AG08395 (cell line): ENCODE measurements at regions not wholly inside any gene's neighbourhood (a gene's known extent, or its start where the extent isn't known, plus 50 kb on each side); places are given as distances from the start of the nearest gene placed in this dataset.
A peak's percentile ranks its signal among the peaks of the same experiment; 100 is the strongest.

ENCODE experiments used
- DNase-seq: peaks from one replicate; pipeline ENCODE4 v3.0.0; 2012; ENCODE audit warnings: mixed read lengths, low spot score

- DNase-seq = peak; percentile 92
Measured at GRCh38 chr5:135139381-135140134, 105.5 kb upstream of the PITX1 start.

DNA sequence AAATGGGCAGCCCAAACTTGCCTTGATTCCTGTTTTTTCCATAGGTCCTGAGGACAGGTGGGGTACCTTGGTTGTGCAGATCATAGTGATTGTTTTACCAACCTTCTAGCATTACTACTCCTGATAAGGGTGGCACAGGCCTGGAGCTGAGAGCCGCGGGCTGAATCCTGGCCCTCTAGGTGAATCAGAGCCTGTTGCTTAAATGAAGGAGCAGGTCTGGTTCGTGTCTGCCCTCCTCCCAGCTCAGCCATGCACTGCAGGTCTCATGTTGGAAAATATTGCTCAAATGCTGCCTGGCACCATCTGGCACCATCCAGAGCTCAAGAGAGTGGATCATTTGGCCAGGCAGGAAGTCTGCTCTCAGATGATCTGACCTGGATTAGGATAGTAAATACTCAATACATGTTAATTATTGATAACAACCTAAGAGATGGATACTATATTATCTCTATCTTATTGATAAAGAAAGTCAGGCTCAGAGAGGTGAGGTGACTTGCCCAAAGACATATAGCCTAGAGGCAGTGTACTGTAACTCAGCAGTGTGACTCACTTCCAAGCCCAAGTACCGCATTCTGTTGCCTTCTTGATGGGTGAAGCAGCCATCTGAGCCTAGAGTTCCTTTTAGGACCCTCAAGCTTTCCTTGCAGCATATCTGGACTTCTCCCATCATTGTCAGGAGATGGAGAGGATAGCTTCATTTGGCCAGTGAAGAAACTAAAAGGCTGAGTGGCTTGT lies 104.3 kb upstream of the PITX1 start:
- DNase-seq = no peak

DNA sequence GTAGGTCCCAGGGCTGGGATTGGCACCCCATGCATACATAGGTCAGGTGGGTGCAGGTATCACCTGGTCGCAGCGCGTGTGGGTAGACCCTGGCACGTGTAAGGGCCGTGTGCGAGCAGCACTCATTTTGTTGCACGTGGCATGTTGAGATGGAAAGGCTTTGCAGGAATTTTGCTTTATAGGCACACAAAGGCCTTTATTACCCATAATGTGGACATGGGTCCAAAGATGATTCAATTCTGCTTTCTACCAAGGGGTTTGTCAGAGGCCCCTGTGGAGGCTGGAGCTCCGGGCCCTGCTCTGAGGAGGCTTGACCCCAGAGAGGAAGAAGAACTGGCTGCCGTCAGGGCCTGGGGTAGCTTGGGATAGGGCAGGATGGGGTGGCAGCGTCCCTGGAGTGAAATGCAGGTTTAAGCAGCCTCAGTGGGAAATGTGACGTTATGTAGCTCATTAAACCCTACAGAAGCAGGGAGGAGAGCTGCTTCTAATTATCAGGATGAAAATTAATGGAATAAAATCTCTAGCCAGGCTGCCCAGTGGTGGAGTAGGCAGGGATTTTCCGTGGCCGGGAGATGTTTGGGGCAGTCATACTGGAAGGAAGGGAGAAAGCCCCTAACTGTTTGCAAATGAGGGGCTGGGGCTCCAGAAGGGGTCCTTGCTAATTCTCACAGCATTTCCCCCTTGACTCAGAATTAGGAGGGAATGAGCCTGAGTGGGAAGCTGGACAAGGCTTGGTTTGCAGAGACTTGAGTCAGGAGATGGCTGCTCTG lies 103.3 kb upstream of the PITX1 start:
- no peak for DNase-seq

DNA sequence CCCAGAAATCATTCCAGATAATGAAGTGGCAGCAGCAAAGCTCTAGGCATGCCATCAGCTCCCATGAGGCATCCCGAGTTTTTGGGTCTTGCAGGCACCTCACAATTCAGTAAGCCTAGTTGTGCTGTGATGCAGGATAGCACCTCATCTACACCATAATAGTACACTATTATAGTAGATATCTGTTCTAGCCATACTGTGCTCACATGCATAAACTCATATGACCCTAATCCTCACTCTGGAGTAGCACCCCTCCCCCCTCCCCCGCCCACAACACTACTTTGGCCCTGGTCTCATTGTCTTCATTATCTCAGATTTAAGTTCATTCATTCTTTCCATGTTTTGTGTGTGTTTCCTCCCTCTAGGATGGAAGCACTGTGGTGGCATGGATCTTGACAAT lies 102.5 kb upstream of the PITX1 start:
- no peak for DNase-seq

DNA sequence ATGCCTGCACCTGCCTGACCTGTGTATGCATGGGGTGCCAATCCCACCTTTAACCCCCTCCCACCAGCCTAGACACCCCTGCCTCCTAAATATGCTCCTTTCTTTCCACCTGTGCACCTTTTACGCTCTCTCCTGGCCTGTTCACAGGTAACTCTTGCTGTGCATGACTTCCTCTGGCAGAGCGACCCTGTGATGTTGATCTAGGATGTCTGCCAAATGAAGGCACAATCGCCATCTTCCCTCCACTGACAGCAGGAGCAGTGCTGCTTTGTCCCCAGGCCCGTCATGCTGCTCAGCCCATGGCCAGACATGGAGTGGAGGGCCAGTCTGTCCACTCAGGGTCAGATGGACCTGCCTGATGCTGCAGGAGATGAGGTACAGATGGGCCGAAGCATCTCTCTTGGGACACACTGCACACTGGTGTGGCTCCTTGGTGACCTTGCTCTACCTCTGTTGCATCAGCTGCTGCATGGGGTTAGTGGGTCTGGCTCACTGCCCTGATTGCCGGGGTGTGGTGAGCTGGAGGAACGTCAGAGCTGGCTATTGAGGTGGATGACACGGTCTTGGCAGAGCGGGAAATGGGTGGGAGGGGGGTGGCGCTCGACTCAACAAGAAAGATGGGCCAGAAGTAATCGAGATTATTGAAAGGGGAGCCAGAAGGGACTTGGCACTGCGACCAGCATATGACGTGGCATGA lies 101.7 kb upstream of the PITX1 start:
- DNase-seq = peak; percentile 72

DNA sequence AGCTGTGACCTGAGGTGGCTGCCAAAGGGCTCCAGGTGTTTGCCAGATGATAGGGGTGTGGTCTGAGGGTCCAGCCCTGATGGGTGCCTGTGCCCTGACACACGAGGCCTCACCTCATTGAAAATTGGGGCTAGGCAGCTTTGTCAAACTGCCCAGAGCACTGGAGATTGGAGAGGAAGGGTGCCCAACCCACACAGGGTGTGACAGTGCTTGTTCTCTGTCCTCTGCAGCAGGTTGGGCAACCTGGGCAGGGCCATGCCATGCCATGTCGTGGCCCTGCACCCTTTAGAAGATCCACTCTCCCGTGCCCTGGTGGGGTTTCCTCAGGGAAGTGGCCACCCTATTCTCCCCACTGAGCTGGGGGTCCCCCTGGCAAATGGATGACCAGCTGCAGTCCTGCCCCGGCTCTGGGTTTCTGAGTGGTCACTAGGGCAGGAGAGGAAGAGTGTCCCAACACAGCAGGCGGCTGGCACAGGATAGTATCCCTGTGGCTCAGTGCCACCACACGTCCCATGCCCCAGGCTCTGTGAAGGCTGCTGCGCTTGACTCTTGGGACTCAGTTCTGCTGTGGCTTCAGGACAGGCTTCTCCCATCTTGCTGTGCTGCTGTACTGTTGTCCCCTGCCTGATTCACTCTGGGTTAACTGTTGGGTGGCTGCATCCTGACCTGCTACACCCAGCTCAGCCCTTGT lies 100.8 kb upstream of the PITX1 start:
- no peak for DNase-seq

GRCh38 chr5:135133698-135134515 lies 99.9 kb upstream of the PITX1 start:
- DNase-seq = no peak

DNA sequence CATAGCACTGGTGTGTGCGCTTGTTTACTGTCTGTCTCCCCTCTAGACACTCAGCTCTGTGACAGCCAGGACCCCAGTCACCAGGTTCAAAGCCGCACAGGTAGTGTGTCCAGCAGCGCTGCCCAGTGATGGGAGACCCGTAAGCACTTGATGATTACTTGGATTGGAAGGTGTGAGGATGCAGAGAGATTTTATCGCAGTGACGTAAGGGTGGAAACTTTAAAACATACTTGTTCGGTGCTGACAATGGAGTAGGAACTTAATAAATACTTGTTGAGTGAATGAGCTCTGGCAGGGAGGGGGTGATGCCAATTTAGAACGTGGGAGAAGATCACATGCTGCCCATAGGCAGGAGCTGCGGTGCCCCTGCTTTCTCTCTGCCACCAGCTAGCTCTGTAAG lies 99.2 kb upstream of the PITX1 start:
- no peak for DNase-seq

GRCh38 chr5:135131801-135132680 lies 98.0 kb upstream of the PITX1 start:
- no peak for DNase-seq

DNA sequence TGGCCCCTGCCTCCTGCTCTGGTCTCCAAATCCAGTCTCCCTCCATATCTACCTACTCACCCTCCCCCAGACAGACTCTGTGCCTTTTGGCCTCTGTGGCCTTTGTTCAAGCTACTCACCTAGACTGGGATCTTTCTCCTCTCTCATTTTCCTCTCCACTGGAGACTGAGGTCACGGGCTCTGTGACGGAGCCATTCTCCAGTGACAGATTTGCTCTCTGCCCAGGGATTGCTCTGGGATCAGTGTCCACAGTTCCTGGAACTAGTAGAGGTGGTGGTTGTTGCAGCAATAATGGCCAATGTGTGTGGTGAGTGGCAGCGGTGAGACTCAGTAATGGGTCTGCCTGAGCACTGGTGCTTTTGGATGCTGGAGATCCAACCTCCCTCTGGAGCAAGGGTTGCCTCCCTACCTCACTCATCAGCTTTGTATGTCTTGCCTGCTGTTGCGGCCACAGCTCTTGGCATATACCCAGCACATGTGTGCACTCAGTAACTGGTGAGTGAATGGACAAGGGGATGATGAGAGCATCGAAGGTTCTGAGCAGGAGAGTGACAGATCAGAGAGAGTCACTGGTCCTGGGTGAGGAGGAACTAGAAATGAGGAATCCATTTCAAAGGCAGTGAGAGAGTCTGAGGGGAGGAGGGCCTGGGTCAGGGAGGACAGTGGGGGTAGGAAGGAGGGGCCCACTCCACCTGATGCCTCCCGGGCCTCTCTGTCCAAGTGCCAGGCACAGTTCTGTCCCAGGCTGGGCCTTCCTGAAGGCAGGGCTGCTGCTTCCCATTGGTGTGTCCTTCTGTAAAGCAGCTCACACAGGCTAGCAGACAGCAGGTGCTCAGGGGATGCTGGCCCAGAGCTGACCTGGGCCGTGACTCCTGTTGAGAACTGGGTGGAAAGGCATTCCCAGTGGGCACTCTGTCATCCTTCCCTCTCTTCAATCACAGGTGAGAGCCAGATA lies 96.5 kb upstream of the PITX1 start:
- DNase-seq = no peak

DNA sequence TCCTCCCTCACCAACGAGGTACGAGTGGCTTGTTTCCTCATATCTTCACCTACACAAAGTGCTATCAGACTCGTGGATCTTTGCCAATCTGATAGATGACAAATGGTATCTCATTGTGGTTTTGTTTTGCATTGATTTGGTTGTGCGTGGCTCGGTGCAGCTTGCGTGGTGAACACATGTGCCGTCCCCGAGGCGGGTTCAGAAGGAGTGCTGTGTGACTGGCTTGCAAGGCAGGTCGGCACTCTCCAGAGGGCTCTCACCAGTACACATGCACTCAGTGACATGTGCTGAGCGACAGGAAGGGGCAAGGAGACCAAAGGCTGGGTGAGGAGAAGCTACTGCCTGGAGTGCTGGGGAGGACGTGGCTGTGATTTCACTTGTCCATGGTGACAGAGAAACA lies 95.3 kb upstream of the PITX1 start:
- DNase-seq = no peak

- no peak for DNase-seq
Measured at GRCh38 chr5:135128361-135128760, 94.3 kb upstream of the PITX1 start.

DNA sequence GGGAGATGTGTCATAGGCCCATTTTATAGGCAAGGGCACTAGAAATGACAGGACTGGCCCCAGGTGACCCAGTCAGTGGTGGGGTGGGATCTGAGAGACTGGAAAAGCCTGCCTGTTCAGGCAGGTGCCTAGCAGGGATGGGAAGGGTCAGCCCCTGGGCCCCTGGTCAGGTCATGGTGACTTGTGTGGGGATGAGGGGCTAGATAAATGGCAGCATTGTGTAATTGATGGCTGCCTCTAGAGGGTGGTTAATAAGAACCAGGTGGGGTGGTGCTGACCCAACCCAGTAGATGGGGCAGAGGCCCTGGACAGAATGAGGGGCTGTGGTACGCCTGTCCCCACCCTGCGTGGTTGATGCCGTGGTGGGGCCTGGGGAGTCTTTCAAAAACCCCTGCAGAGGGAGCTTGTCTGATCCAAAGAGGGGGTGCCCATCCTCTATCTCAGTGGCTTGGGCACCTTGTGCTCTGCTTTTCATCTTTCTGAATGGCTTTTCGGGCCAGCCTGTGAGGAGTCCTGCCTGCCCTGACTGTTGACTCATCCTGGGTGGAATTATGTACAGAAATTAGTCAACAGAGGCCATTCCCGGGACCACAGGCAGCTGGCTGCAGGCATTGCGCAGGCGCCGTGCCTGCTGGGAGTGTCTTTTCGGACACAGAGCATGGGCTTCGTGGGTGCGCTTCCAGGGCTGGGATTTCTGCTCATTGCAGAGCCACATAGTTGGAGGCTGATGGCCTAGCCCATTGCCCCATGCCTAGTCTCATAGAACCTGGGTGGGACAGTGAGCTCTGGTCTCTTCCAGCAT lies 93.6 kb upstream of the PITX1 start:
- DNase-seq = peak; percentile 89

- no peak for DNase-seq
Measured at GRCh38 chr5:135126688-135127438, 92.8 kb upstream of the PITX1 start.

DNA sequence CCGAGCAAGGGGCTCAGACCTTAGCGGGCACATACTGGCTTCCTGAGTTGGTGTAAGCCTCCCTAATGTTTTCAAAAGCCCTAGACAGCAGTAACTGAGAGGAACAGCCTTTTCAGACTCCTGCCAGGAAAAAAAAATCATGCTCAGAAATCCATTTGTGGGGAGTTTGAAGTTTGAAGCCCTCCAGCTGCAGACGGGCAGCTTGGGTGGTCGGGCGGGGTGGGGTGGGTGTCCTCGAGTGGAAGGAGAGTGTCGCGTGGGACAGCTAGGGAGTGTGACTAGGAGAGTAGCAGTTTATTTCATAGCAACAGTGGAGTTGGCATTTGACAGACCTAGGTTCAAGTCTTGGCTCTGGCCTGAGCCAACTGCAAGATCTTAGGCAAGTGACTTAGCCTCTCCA lies 90.7 kb upstream of the PITX1 start:
- no peak for DNase-seq

DNA sequence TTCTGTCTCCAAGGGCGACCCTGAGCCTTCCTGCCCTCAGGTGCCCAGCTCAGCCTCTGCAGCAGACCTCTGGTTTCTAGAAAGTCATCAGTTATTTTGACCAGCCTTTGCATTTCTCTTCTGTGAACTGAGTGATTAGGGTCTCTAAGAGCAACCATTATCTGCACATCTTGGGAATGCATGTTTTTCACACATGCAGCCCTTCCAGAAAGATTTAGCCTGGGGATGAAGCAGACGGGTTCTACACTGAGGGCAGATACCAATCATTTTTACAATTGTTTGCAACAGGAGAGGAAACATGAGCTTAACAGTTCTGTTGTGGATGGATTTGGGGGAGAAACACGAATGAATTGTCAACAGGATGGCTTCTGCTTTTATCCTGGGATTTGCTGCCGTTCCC lies 90.1 kb upstream of the PITX1 start:
- no peak for DNase-seq

DNA sequence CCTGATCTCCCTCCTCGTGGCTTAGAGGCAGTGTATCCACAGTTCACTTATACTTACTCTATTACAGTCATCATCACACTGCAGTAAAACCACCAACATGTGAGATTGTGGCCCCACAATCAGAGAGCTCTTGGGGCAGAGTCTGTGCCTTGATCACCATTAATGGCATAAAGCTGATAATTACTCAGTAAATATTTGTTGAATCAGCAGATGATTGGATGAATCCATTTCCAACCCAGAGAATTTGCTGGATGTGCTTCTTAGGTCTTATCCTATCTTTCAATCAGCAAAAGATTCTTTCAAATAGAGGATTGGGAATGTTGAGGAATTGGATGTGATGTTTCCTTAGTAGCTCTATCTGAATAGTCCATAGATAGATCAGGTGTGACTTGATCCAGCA lies 88.8 kb upstream of the PITX1 start:
- DNase-seq = no peak
